A673 (cell line): ENCODE measurements at regions not wholly inside any gene's neighbourhood (a gene's known extent, or its start where the extent isn't known, plus 50 kb on each side); places are given as distances from the start of the nearest gene placed in this dataset.
"Not testable (repeated sequence)": the region's sequence is repeated elsewhere in the genome, so short reads cannot be mapped to it uniquely, and the experiment has no call there.

ENCODE experiments used
- CTCF ChIP-seq: fragments of 300-800, 200-600 bp; sonication (generic); conservative IDR thresholded peaks from 2 replicates; pipeline ENCODE4 v1.5.1; 2017; ENCODE audit warnings: low read depth, mild to moderate bottlenecking, antibody characterized with exemption, low read length, moderate library complexity, mixed read lengths
- EZH2 ChIP-seq: fragments of 200-600 bp; sonication (generic); IDR thresholded peaks from 2 replicates; pipeline ENCODE4 v1.6.1; 2017; ENCODE audit warnings: borderline replicate concordance, low read depth, mild to moderate bottlenecking, mixed read lengths, antibody characterized with exemption, low read length; ENCODE audit not compliant: poor library complexity, severe bottlenecking

- TF ChIP-seq CTCF, EZH2: not testable (repeated sequence)
Measured at GRCh38 chr6:8164281-8164680, 61.9 kb upstream of the EEF1E1 start.
